Gastrocnemius medialis (tissue), 4 donors: ENCODE measurements at regions not wholly inside any gene's neighbourhood (a gene's known extent, or its start where the extent isn't known, plus 50 kb on each side); places are given as distances from the start of the nearest gene placed in this dataset.

Experiments
- POLR2A ChIP-seq, 2 donors: fragments of 450-650 bp; IDR thresholded peaks; one replicate each; pipeline ENCODE4 v1.6.1; 2017; ENCODE audit warnings: antibody characterized with exemption in 2 of 2, mild to moderate bottlenecking in 2 of 2, moderate library complexity in 2 of 2
- TF ChIP-seq, protein P1 (sequence below), 5 experiments: fragments of 450-650 bp in 3 of 5; fragments of 200-600 bp in 2 of 5; sonication (generic) in 2 of 5; IDR thresholded peaks in 4 of 5; conservative IDR thresholded peaks in 1 of 5; 1 replicate in 4 of 5; 2 replicates in 1 of 5; pipeline ENCODE4 v1.5.1; 2016 to 2019; ENCODE audit warnings: antibody characterized with exemption in 5 of 5, mild to moderate bottlenecking in 3 of 5, moderate library complexity in 3 of 5

DNA sequence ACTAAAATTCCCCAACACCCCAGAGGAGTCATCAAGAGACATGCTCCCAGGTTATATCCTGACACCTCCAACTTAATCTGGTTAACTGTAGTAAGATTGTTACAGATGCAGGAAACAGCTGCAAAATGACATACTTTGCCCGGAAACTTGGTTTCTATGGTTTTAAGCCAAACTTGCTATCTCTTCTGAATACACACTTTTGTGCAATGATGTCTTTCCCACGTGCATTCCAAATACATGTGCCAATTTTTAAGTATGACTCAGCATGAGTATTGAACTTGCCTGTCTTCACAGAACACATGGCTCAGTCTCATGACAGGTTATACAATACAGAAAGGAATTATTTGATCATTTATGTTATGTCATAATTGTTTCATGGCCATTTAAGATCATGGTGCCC is 207.0 kb upstream of the DCBLD2 start:
- TF ChIP-seq POLR2A (IDR thresholded peaks at IDR 0.05), result no peak
- TF ChIP-seq, protein P1, sequence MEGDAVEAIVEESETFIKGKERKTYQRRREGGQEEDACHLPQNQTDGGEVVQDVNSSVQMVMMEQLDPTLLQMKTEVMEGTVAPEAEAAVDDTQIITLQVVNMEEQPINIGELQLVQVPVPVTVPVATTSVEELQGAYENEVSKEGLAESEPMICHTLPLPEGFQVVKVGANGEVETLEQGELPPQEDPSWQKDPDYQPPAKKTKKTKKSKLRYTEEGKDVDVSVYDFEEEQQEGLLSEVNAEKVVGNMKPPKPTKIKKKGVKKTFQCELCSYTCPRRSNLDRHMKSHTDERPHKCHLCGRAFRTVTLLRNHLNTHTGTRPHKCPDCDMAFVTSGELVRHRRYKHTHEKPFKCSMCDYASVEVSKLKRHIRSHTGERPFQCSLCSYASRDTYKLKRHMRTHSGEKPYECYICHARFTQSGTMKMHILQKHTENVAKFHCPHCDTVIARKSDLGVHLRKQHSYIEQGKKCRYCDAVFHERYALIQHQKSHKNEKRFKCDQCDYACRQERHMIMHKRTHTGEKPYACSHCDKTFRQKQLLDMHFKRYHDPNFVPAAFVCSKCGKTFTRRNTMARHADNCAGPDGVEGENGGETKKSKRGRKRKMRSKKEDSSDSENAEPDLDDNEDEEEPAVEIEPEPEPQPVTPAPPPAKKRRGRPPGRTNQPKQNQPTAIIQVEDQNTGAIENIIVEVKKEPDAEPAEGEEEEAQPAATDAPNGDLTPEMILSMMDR (IDR thresholded peaks at IDR 0.05 in 4 of 5, conservative IDR thresholded peaks at IDR 0.05 in 1 of 5), result no peak
